Neural cell (in vitro differentiated cells): ENCODE measurements at regions not wholly inside any gene's neighbourhood (a gene's known extent, or its start where the extent isn't known, plus 50 kb on each side); places are given as distances from the start of the nearest gene placed in this dataset.

Source experiments
- H2AFZ ChIP-seq: fragments of 200-600, 300-800 bp; sonication (generic), shearing (Covaris generic); 2 replicates; pipeline ENCODE4 v1.6.0; 2014; ENCODE audit warnings: low read depth, mild to moderate bottlenecking, antibody characterized with exemption, low read length, moderate library complexity
- H3F3A ChIP-seq: fragments of 200-600 bp; shearing (Covaris generic); 2 replicates; pipeline ENCODE4 v1.6.1; 2016; ENCODE audit warnings: mild to moderate bottlenecking, moderate library complexity, mixed read lengths, antibody characterized with exemption, low read length; ENCODE audit not compliant: insufficient read depth, poor library complexity, severe bottlenecking
- H3K27ac ChIP-seq: fragments of 200-600, 300-800 bp; sonication (generic), shearing (Covaris generic); 2 replicates; pipeline ENCODE4 v1.5.1; 2014; ENCODE audit warnings: mild to moderate bottlenecking, low read length, moderate library complexity
- H3K27me3 ChIP-seq: fragments of 300-800, 200-600 bp; sonication (generic), shearing (Covaris generic); 2 replicates; pipeline ENCODE4 v1.6.0; 2014; ENCODE audit warnings: mild to moderate bottlenecking, low read depth, low read length, moderate library complexity; ENCODE audit not compliant: insufficient read depth
- H3K36me3 ChIP-seq: fragments of 300-800, 200-600 bp; sonication (generic), shearing (Covaris generic); 2 replicates; pipeline ENCODE4 v1.5.1; 2014; ENCODE audit warnings: mild to moderate bottlenecking, antibody characterized with exemption, low read length, moderate library complexity; ENCODE audit not compliant: insufficient read depth
- H3K4me2 ChIP-seq: fragments of 300-800, 200-600 bp; sonication (generic), shearing (Covaris generic); 2 replicates; pipeline ENCODE4 v1.6.0; 2014; ENCODE audit warnings: mild to moderate bottlenecking, low read length
- H3K4me3 ChIP-seq: fragments of 300-800, 200-600 bp; sonication (generic), shearing (Covaris generic); 2 replicates; pipeline ENCODE4 v1.5.1; 2014; ENCODE audit warnings: mild to moderate bottlenecking, low read length, moderate library complexity
- H3K79me2 ChIP-seq: fragments of 200-600 bp; shearing (Covaris generic); replicated peaks from 2 replicates; pipeline ENCODE4 v1.6.0; 2014; ENCODE audit warnings: mild to moderate bottlenecking, low read length, moderate library complexity; ENCODE audit not compliant: insufficient read depth
- H3K9ac ChIP-seq: fragments of 300-800, 200-600 bp; sonication (generic), shearing (Covaris generic); 2 replicates; pipeline ENCODE4 v1.6.1; 2016; ENCODE audit warnings: mild to moderate bottlenecking, low read length, mixed read lengths
- H3K9me2 ChIP-seq: fragments of 200-600 bp; shearing (Covaris generic); 2 replicates; pipeline ENCODE4 v1.6.1; 2016; ENCODE audit warnings: mild to moderate bottlenecking, low read length, mixed read lengths; ENCODE audit not compliant: insufficient read depth
- H3K9me3 ChIP-seq: fragments of 200-600, 300-800 bp; sonication (generic), shearing (Covaris generic); 2 replicates; pipeline ENCODE4 v1.6.1; 2016; ENCODE audit warnings: mild to moderate bottlenecking, mixed run types, low read length, moderate library complexity, mixed read lengths
- H4K20me1 ChIP-seq: fragments of 200-600 bp; shearing (Covaris generic); 2 replicates; pipeline ENCODE4 v1.6.1; 2016; ENCODE audit warnings: mild to moderate bottlenecking, mixed run types; ENCODE audit not compliant: insufficient read depth
- EP300 ChIP-seq: fragments of 450-650 bp; conservative IDR thresholded peaks from 2 replicates; pipeline ENCODE4 v1.6.1; 2014; ENCODE audit warnings: antibody characterized with exemption, mild to moderate bottlenecking, moderate library complexity; ENCODE audit not compliant: poor library complexity, severe bottlenecking
- EZH2 ChIP-seq: fragments of 200-600, 300-800 bp; shearing (Covaris generic), sonication (generic); IDR thresholded peaks from 2 replicates; pipeline ENCODE4 v1.6.1; 2014; ENCODE audit warnings: antibody characterized with exemption, low read length, borderline replicate concordance, mild to moderate bottlenecking; ENCODE audit not compliant: insufficient read depth, poor library complexity, severe bottlenecking
- MXI1 ChIP-seq: fragments of 450-650 bp; conservative IDR thresholded peaks from 2 replicates; pipeline ENCODE4 v1.6.1; 2014; ENCODE audit warnings: antibody characterized with exemption, mild to moderate bottlenecking; ENCODE audit not compliant: poor library complexity, severe bottlenecking
- POLR2AphosphoS5 ChIP-seq: IDR thresholded peaks from 2 replicates; pipeline ENCODE4 v1.6.1; 2012
- RAD21 ChIP-seq: fragments of 450-650 bp; conservative IDR thresholded peaks from 2 replicates; pipeline ENCODE4 v1.6.1; 2014; ENCODE audit warnings: antibody characterized with exemption, mild to moderate bottlenecking, moderate library complexity
- SMC3 ChIP-seq: fragments of 450-650 bp; conservative IDR thresholded peaks from 2 replicates; pipeline ENCODE4 v1.6.1; 2014; ENCODE audit warnings: antibody characterized with exemption, mild to moderate bottlenecking, moderate library complexity; ENCODE audit not compliant: poor library complexity
- TAF1 ChIP-seq: IDR thresholded peaks from 2 replicates; pipeline ENCODE4 v1.6.1; 2012; ENCODE audit warnings: low read depth
- TF ChIP-seq, protein P1 (sequence below): fragments of 450-650 bp; IDR thresholded peaks from 2 replicates; pipeline ENCODE4 v1.5.1; 2014; ENCODE audit warnings: antibody characterized with exemption, mild to moderate bottlenecking, moderate library complexity; ENCODE audit not compliant: poor library complexity, severe bottlenecking
- TF ChIP-seq, protein P2 (sequence below): IDR thresholded peaks from 2 replicates; pipeline ENCODE4 v1.6.1; 2012; ENCODE audit warnings: borderline replicate concordance

DNA sequence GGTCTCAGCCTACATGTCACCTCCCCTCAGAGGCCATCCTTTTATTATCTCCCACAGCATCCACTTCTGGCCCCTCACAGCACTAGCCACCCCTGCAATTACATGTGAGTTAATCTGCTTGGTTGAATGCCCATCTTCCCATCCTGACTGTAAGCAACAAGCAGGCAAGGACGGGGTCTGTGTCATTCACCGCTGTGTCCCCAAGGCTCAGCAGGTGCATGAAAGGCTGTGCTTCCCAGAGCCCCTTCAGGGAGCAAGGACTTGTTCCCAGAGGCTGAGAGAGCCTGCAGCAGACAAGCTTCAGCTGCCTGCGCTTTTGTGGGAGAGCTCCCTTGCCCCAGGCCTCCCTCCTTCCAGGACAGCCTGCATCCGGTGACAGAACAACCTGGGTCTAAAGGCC lies 172.7 kb upstream of the GSC start:
- Histone ChIP-seq H3K9me3 (no peaks in the 10 kb centered on the region), H3K27me3 (no peaks in the 10 kb centered on the region)
- TF ChIP-seq RAD21 (no peak), EZH2 (no peak), POLR2AphosphoS5 (no peak), SMC3 (no peak), MXI1 (no peak), TAF1 (no peak), EP300 (no peak)
- TF ChIP-seq, protein P1, sequence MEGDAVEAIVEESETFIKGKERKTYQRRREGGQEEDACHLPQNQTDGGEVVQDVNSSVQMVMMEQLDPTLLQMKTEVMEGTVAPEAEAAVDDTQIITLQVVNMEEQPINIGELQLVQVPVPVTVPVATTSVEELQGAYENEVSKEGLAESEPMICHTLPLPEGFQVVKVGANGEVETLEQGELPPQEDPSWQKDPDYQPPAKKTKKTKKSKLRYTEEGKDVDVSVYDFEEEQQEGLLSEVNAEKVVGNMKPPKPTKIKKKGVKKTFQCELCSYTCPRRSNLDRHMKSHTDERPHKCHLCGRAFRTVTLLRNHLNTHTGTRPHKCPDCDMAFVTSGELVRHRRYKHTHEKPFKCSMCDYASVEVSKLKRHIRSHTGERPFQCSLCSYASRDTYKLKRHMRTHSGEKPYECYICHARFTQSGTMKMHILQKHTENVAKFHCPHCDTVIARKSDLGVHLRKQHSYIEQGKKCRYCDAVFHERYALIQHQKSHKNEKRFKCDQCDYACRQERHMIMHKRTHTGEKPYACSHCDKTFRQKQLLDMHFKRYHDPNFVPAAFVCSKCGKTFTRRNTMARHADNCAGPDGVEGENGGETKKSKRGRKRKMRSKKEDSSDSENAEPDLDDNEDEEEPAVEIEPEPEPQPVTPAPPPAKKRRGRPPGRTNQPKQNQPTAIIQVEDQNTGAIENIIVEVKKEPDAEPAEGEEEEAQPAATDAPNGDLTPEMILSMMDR, result no peak
- TF ChIP-seq, protein P2, sequence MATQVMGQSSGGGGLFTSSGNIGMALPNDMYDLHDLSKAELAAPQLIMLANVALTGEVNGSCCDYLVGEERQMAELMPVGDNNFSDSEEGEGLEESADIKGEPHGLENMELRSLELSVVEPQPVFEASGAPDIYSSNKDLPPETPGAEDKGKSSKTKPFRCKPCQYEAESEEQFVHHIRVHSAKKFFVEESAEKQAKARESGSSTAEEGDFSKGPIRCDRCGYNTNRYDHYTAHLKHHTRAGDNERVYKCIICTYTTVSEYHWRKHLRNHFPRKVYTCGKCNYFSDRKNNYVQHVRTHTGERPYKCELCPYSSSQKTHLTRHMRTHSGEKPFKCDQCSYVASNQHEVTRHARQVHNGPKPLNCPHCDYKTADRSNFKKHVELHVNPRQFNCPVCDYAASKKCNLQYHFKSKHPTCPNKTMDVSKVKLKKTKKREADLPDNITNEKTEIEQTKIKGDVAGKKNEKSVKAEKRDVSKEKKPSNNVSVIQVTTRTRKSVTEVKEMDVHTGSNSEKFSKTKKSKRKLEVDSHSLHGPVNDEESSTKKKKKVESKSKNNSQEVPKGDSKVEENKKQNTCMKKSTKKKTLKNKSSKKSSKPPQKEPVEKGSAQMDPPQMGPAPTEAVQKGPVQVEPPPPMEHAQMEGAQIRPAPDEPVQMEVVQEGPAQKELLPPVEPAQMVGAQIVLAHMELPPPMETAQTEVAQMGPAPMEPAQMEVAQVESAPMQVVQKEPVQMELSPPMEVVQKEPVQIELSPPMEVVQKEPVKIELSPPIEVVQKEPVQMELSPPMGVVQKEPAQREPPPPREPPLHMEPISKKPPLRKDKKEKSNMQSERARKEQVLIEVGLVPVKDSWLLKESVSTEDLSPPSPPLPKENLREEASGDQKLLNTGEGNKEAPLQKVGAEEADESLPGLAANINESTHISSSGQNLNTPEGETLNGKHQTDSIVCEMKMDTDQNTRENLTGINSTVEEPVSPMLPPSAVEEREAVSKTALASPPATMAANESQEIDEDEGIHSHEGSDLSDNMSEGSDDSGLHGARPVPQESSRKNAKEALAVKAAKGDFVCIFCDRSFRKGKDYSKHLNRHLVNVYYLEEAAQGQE, result no peak

DNA sequence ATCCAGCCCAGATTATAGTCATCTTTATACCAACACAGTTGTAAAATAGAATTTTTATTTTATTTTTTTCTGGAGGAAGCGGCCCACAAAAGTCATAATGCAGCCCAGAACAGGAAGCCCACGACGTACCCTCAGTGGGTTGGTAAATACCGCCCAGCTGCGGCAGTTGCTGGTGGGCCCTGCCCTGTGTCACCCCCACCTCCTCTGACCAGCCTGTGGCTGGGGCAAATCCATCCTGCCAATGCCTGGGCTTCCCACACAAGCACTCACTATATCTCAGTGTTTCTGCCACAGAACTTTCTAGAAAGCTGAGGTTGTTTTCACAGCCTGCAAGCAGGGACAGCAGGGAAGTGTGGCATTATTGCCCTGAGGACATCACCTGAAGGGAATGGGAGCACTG lies 171.4 kb upstream of the GSC start:
- Histone ChIP-seq H3K4me2 (no peak overlapping the region), H3K36me3 (no peaks in the 10 kb centered on the region), H3F3A (no peaks in the 10 kb centered on the region), H3K4me3 (no peak overlapping the region), H2AFZ (no peak overlapping the region), H3K27me3 (no peaks in the 10 kb centered on the region), H4K20me1 (no peaks in the 10 kb centered on the region), H3K9me2 (no peaks in the 10 kb centered on the region), H3K9me3 (no peaks in the 10 kb centered on the region), H3K9ac (no peak overlapping the region), H3K79me2 (no peaks in the 10 kb centered on the region), H3K27ac (no peak overlapping the region)
- no peak for TF ChIP-seq POLR2AphosphoS5
- TF ChIP-seq EZH2, result no peak
- TF ChIP-seq, protein P2, result no peak
- no peak for TF ChIP-seq SMC3
- TF ChIP-seq, protein P1, result no peak
- no peak for TF ChIP-seq TAF1
- no peak for TF ChIP-seq MXI1
- TF ChIP-seq EP300, result no peak
- no peak for TF ChIP-seq RAD21

More for the DNA sequence above, 172.7 kb upstream of the GSC start:
- Histone ChIP-seq H3K4me2 (no peak overlapping the region), H3K36me3 (no peaks in the 10 kb centered on the region), H3K79me2 (no peaks in the 10 kb centered on the region), H4K20me1 (no peaks in the 10 kb centered on the region), H2AFZ (no peak overlapping the region), H3K9ac (no peak overlapping the region), H3K27ac (no peak overlapping the region), H3F3A (no peaks in the 10 kb centered on the region), H3K4me3 (no peak overlapping the region), H3K9me2 (no peaks in the 10 kb centered on the region)
